Kidney (tissue), 13 donors: ENCODE measurements at regions not wholly inside any gene's neighbourhood (a gene's known extent, or its start where the extent isn't known, plus 50 kb on each side); places are given as distances from the start of the nearest gene placed in this dataset.

ENCODE experiments used
- DNase-seq, 5 donors: peaks; one replicate each; pipeline ENCODE4 v3.0.0-alpha.2; 2013 to 2020
- FAIRE-seq: peaks from 2 replicates; lab custom pipeline; 2012; peaks lifted over from hg19 to GRCh38; lab: Jason Lieb, UNC
- H3K27ac ChIP-seq, 2 donors: one replicate each; pipeline ENCODE4 v1.7.0; 2013; ENCODE audit warnings: low read depth in 2 of 2, low read length in 2 of 2, inconsistent platforms in 1 of 2
- H3K27me3 ChIP-seq: one replicate; pipeline ENCODE4 v1.7.1; 2013; ENCODE audit warnings: low read length, inconsistent platforms; ENCODE audit not compliant: control insufficient read depth, insufficient read depth
- H3K36me3 ChIP-seq, 3 donors: one replicate each; pipeline versions ENCODE4 v1.7.0 to v1.7.1; 2013; ENCODE audit warnings: low read length in 3 of 3, control low read depth in 1 of 3, inconsistent platforms in 1 of 3; ENCODE audit not compliant: insufficient read depth in 3 of 3, control insufficient read depth in 2 of 3
- H3K4me1 ChIP-seq, 3 donors: one replicate each; pipeline versions ENCODE4 v1.7.0 to v1.7.1; 2013; ENCODE audit warnings: low read length in 3 of 3, inconsistent platforms in 1 of 3, low read depth in 1 of 3; ENCODE audit not compliant: control insufficient read depth in 2 of 3, insufficient read depth in 2 of 3
- H3K4me3 ChIP-seq, 3 donors: one replicate each; pipeline versions ENCODE4 v1.7.0 to v1.8.1; 2013; ENCODE audit warnings: low read length in 3 of 3, control low read depth in 1 of 3, inconsistent platforms in 1 of 3
- H3K9ac ChIP-seq, 3 donors: one replicate each; pipeline versions ENCODE4 v1.7.0 to v1.7.1; 2013; ENCODE audit warnings: low read length in 3 of 3, control low read depth in 1 of 3, inconsistent platforms in 1 of 3
- H3K9me3 ChIP-seq, 3 donors: one replicate each; pipeline versions ENCODE4 v1.7.0 to v1.7.1; 2013; ENCODE audit warnings: low read length in 3 of 3, control low read depth in 1 of 3, inconsistent platforms in 1 of 3; ENCODE audit not compliant: control insufficient read depth in 2 of 3, insufficient read depth in 1 of 3
- intact Hi-C: fragments of 100-400 bp; cut with DNase I; formaldehyde crosslinking; loops from one replicate; pipeline ENCODE4 v1.11.1; 2022
- TF ChIP-seq, protein P1 (sequence below): IDR thresholded peaks from 3 replicates; pipeline ENCODE4 v1.5.1; 2012; ENCODE audit warnings: mild to moderate bottlenecking, moderate library complexity, borderline replicate concordance; ENCODE audit not compliant: insufficient read depth; ENCODE audit errors: extremely low read depth
- donor health status: control.
- donor health status: control.
- donor health status: control.
- donor health status: control.
- donor health status: control.
- donor health status: DM: yes; HTN: yes; CAD: no.
- donor health status: Normal renal cell carcinoma (clear cell type).

- Histone ChIP-seq H3K4me3 (no peak overlapping the region), H3K27me3 (no peaks in the 10 kb centered on the region), H3K9me3 (no peaks in the 10 kb centered on the region), H3K4me1 (no peaks in the 10 kb centered on the region), H3K9ac (no peak overlapping the region), H3K27ac (no peak overlapping the region), H3K36me3 (no peaks in the 10 kb centered on the region)
- FAIRE-seq: no peak
- TF ChIP-seq, protein P1, sequence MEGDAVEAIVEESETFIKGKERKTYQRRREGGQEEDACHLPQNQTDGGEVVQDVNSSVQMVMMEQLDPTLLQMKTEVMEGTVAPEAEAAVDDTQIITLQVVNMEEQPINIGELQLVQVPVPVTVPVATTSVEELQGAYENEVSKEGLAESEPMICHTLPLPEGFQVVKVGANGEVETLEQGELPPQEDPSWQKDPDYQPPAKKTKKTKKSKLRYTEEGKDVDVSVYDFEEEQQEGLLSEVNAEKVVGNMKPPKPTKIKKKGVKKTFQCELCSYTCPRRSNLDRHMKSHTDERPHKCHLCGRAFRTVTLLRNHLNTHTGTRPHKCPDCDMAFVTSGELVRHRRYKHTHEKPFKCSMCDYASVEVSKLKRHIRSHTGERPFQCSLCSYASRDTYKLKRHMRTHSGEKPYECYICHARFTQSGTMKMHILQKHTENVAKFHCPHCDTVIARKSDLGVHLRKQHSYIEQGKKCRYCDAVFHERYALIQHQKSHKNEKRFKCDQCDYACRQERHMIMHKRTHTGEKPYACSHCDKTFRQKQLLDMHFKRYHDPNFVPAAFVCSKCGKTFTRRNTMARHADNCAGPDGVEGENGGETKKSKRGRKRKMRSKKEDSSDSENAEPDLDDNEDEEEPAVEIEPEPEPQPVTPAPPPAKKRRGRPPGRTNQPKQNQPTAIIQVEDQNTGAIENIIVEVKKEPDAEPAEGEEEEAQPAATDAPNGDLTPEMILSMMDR: no peak
- intact Hi-C loops: no loop called here
- no peak for DNase-seq
Observed at GRCh38 chr18:25950321-25950720, 140.1 kb downstream of the SS18 start.

- no peak overlapping the region for H3K27ac ChIP-seq
- TF ChIP-seq, protein P1: no peak
- FAIRE-seq (no peak), DNase-seq (no peak)
- H3K9me3 ChIP-seq: no peaks in the 10 kb centered on the region
- no peaks in the 10 kb centered on the region for H3K4me1 ChIP-seq
- no peak overlapping the region for H3K9ac ChIP-seq
- intact Hi-C loops: no loop called here
- H3K36me3 ChIP-seq: no peaks in the 10 kb centered on the region
- no peak overlapping the region for H3K4me3 ChIP-seq
- H3K27me3 ChIP-seq: no peaks in the 10 kb centered on the region
Observed at GRCh38 chr18:25946540-25946939, 143.9 kb downstream of the SS18 start.

DNA sequence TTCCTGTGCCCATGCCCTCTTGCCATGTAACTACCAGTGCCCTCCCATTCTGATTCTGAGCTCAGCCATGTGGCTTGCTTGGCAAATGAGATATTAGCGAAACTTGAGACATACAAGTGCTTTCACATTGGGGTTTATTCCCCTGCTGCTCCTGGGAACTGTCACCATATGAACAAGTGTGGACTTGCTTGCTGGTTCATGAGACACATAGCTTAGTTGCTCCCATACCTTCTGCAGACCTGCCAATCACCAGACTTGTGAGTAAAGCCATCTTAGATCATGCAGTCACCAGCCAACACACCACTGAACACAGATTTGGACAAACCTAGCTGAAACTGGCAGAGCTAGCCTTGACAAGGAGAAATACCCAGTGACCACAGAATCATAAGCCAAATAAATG lies 155.1 kb downstream of the SS18 start:
- Histone ChIP-seq H3K4me3 (no peak overlapping the region), H3K9ac (no peak overlapping the region), H3K27ac (no peak overlapping the region), H3K36me3 (no peaks in the 10 kb centered on the region), H3K9me3 (no peaks in the 10 kb centered on the region), H3K4me1 (no peaks in the 10 kb centered on the region), H3K27me3 (no peaks in the 10 kb centered on the region)
- DNase-seq (no peak), FAIRE-seq (no peak)
- intact Hi-C loops: no loop called here
- TF ChIP-seq, protein P1: no peak

- TF ChIP-seq, protein P1: no peak
- Histone ChIP-seq H3K4me3 (no peak overlapping the region), H3K9me3 (no peaks in the 10 kb centered on the region), H3K9ac (no peak overlapping the region), H3K36me3 (no peaks in the 10 kb centered on the region), H3K27me3 (no peaks in the 10 kb centered on the region), H3K4me1 (no peaks in the 10 kb centered on the region), H3K27ac (no peak overlapping the region)
- intact Hi-C loops: no loop called here
- no peak for FAIRE-seq
- DNase-seq: no peak
Observed at GRCh38 chr18:25931126-25931525, 159.3 kb downstream of the SS18 start.
